SU-DHL-6 (cell line): ENCODE measurements at regions not wholly inside any gene's neighbourhood (a gene's known extent, or its start where the extent isn't known, plus 50 kb on each side); places are given as distances from the start of the nearest gene placed in this dataset.

Source experiments
- CTCF ChIP-seq: fragments of 200-600 bp; sonication (generic); IDR thresholded peaks from one replicate; pipeline ENCODE4 v1.5.1; 2017; ENCODE audit warnings: antibody characterized with exemption, mild to moderate bottlenecking, low read length, moderate library complexity; ENCODE audit not compliant: insufficient read depth, poor library complexity, severe bottlenecking
- EZH2phosphoT487 ChIP-seq: fragments of 200-600 bp; sonication (generic), shearing (Covaris generic); conservative IDR thresholded peaks from 2 replicates; pipeline ENCODE4 v1.6.1; 2018; ENCODE audit warnings: mild to moderate bottlenecking, antibody characterized with exemption, low read length, moderate library complexity, mixed read lengths

- TF ChIP-seq CTCF (no peak), EZH2phosphoT487 (no peak)
Observed at GRCh38 chr3:40828741-40829415, 304.1 kb downstream of the ZNF621 start.
